GM21381 (cell line): ENCODE measurements at regions not wholly inside any gene's neighbourhood (a gene's known extent, or its start where the extent isn't known, plus 50 kb on each side); places are given as distances from the start of the nearest gene placed in this dataset.

Source experiments
- ATAC-seq: cut with Tn5 transposase; IDR thresholded peaks from one replicate; pipeline ENCODE4 v1.9.1; 2021; ENCODE audit warnings: mild to moderate bottlenecking, moderate library complexity; ENCODE audit not compliant: unreplicated experiment

DNA sequence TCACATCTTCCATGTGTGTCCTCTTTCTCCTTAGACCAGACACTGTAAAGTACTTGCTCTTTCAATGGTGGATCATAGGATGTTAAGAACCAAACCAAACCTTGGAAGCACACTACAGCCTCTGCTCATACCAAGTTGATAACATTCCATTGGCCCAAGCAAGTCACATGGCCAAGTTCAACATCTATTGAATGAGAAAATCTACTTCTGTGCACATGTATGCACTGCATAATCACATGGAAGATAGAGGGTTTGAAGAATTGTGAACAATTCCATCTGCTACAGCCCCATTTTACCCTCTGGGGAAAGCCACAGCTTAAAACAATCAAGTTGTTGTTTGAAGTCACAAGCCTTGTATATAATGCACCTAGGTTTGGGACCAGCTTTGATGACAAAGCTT is 68.2 kb downstream of the MFAP3 start:
- ATAC-seq, result no peak

GRCh38 chr5:154107756-154108155 is 69.0 kb downstream of the MFAP3 start:
- no peak for ATAC-seq

- ATAC-seq, result no peak
Observed at GRCh38 chr5:154109416-154110106, 70.8 kb downstream of the MFAP3 start.

DNA sequence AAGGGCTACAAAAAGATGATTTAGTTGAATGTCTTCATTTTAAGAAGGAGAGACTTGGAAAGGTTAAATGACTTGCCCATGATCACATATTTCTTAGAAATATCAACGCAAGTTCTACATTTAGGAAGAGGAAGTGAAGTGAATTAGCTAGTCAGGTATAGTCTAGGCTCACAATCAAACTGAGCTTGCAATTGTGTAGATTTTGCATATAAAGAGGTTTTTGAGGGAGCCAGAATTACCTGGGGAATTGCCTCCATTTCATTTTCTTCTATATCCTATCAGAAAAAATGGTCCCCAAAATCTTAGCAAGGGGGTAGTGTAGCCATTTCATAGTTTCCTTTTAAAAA is 71.3 kb downstream of the MFAP3 start:
- ATAC-seq, result no peak

DNA sequence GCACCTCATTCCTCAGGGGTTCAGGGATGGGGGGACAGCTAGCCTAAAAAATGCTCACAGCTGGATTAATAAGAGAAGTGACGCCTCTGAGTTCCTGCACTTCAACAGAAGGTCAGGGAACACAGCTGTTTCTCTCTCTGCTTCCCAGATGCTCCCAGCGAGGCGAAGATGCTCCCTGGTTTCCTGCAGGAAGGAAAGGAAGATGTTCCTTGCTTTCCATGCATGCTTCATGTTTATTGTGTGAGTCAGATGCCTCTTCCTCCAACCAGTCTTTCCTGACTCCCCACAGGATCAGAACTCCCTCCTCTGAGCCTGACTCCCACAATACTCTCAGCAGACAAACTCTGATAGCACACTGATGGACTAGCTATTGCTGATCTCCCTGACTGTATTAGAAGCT is 71.9 kb downstream of the MFAP3 start:
- no peak for ATAC-seq

GRCh38 chr5:154111214-154111613 is 72.4 kb downstream of the MFAP3 start:
- no peak for ATAC-seq

GRCh38 chr5:154112255-154112654 is 73.5 kb downstream of the MFAP3 start:
- peak; percentile 79 for ATAC-seq

- ATAC-seq, result no peak
Observed at GRCh38 chr5:154115291-154115690, 75.2 kb upstream of the GALNT10 start.

DNA sequence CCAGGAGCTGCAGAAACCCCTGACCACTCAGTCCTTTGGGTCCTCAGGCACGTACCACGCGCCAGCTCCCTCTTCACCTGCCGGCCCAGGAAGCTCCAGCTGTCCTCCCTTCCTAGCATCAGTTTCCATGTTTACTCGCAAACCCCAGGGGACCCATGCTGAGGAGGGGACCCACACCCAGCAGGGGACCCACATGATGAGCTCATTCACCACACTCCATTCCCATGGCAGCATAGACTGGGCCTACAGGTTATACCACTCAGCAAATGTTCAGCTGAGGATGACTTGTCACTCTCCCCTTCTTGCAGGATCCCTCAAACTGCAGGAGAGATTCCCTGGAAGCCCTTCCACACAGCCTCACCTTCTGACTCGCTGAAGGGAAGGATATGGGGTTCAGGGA is 73.5 kb upstream of the GALNT10 start:
- no peak for ATAC-seq

- ATAC-seq, result no peak
Observed at GRCh38 chr5:154117930-154118329, 72.6 kb upstream of the GALNT10 start.

- ATAC-seq, result no peak
Observed at GRCh38 chr5:154118385-154118784, 72.1 kb upstream of the GALNT10 start.

GRCh38 chr5:154118893-154119336 is 71.6 kb upstream of the GALNT10 start:
- ATAC-seq, result no peak

DNA sequence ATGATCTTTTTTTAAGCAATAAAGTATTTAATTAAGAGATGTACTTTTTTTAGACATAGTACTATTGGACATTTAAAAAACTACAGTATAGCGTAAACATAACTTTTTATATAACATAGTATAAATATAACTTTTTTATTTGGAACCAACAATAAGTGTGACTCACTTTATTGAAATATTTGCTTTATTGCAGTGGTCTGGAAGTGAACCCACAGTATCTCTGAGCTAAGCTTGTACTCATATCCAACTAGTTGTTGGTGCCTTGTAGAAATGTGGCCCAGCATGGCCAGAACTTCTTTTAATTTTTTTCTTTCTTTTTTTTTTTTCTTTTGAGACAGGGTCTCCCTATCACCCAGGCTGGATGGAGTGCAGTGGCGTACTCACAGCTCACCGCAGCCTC is 61.5 kb upstream of the GALNT10 start:
- ATAC-seq, result no peak

DNA sequence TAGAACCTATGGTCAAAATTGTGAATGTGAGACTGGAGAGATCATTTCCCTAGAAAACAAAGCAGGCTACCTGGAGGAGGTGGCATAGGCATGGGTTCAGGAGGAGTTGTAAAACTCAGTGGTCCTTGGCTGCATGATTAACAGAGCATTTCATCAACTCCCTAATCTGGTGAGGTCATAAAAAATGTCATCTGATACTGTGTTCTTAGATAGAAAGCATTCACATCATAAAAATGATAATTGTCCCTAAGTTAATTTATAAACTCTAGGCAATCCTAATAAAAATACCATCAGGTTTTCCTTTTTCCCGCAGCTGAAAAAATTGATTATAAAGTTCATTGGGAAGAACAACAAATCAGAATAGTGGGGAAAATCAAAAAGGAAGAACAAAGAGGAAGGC is 60.6 kb upstream of the GALNT10 start:
- no peak for ATAC-seq

DNA sequence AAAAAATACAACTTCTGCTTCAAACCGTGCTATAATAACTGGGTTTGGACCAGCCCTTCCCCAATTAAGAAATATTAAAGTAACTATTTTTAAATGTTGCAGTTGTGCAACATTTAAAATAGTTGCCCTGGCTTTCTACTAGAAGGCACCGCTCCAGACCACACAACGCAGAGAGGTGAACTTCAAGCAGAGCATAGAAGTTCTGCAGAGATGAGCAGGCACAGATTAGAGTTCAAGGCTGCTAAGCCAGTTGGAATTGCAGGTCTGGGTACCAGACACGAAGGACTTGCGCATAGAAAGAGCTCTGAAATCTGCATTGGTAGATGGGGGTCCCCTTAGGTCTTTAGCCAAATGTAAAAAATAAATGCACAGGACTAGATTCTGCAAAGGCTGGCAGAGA is 58.7 kb upstream of the GALNT10 start:
- no peak for ATAC-seq

DNA sequence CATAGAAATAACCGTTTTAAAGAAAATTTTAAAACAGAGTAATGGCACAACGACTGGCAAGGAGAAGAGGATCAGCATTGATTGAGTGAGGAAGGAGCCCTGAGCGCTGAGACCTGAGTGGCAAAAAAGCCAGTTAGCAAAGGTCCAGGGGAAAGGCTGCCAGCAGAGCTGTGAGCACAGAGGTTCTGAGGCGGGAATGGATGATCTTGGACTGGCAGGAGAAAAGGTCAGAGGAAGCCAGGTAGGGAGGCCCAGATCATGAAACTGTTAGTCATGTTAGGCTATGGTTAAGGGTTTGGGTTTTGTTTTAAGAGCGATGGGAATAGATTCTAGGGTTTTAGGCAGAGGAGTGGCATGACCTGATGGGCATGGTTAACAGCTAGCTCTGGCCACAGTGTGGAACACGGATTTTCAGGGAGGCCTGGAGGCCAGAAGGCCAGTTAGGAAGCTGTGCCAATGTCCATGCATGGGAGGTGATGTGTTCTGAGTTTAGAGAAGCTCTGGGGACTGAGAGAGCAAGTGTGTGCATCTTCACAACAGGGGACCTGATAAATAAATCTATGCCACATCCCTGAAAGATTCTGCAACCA is 57.7 kb upstream of the GALNT10 start:
- no peak for ATAC-seq

GRCh38 chr5:154133591-154133990 is 56.9 kb upstream of the GALNT10 start:
- ATAC-seq, result no peak

GRCh38 chr5:154134499-154134898 is 56.0 kb upstream of the GALNT10 start:
- ATAC-seq, result no peak

DNA sequence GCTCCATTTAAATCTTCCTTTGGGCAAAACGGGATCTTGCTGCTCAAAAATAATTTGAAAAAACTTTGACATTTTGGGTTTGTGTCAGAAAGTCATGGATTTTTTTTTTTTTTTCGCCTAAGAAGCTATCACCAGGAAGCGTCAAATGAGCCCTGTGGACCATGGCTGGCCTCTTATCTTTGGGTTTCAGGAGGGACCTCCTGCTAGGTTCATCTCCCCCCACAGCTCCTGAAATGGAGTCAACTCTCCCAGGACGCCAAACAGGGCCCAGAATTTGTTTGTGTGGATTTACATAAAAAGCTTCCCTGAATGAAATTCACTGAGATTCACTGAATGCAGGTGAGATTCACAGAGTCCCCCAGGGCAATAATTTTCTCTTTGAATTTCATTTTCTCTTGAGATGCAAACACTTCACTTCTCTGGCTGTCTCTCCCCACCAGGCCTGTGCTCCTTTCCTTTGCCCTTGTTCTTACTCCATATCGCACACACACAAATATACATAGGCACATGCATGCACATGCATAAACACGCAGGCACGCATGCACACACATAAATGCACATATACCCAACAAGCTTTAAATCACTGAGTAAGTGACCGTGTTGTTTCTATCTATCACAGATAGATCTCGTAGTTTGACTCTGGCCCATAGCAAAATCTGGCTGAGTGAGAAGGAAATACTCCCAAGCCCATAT is 55.3 kb upstream of the GALNT10 start:
- no peak for ATAC-seq

DNA sequence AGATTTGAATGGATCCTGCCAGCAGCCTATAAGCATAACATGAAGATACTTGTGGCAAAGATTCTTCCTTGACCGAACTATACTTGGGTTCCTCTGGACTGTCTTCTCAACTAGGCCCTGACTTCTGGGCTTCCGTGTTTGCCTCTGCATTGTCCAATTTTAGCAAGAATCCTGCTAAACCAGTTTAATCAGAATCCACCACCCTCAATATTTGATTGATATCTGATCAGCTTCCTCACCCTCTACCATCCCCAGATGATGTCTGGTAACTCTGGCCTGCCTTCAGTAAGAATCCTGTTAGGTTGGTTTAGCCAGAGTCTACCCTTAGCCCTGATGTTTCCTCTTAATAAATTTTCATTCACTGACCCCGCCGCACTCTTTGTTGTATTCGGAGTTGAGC is 54.4 kb upstream of the GALNT10 start:
- ATAC-seq, result no peak

- ATAC-seq, result no peak
Observed at GRCh38 chr5:154138701-154139100, 51.8 kb upstream of the GALNT10 start.

- ATAC-seq, result no peak
Observed at GRCh38 chr5:154140381-154140780, 50.2 kb upstream of the GALNT10 start.
